Fibroblast of villous mesenchyme (primary cell): ENCODE measurements at regions not wholly inside any gene's neighbourhood (a gene's known extent, or its start where the extent isn't known, plus 50 kb on each side); places are given as distances from the start of the nearest gene placed in this dataset.
"Not testable (repeated sequence)": the region's sequence is repeated elsewhere in the genome, so short reads cannot be mapped to it uniquely, and the experiment has no call there.

ENCODE experiments used
- DNase-seq: peaks from one replicate; pipeline ENCODE4 v3.0.0-alpha.2; 2010; ENCODE audit warnings: low read depth
- H3K4me3 ChIP-seq: 2 replicates; pipeline ENCODE4 v1.5.1; 2011; ENCODE audit warnings: low read depth, mild to moderate bottlenecking, low read length
- CTCF ChIP-seq: IDR thresholded peaks from 2 replicates; pipeline ENCODE4 v1.5.1; 2012; ENCODE audit warnings: low read depth, mild to moderate bottlenecking, low read length; ENCODE audit not compliant: insufficient read depth

- no peak overlapping the region for H3K4me3 ChIP-seq
- DNase-seq: no peak
- no peak for TF ChIP-seq CTCF
Observed at GRCh38 chr5:84758008-84758407, 373.3 kb upstream of the EDIL3 start.

- no peak for TF ChIP-seq CTCF
- no peak overlapping the region for H3K4me3 ChIP-seq
- DNase-seq: no peak
Observed at GRCh38 chr5:84752780-84753179, 368.1 kb upstream of the EDIL3 start.

- DNase-seq: no peak
- H3K4me3 ChIP-seq: no peak overlapping the region
- no peak for TF ChIP-seq CTCF
Observed at GRCh38 chr5:84748313-84748712, 363.6 kb upstream of the EDIL3 start.

GRCh38 chr5:84746280-84746679 lies 361.6 kb upstream of the EDIL3 start:
- not testable (repeated sequence) for H3K4me3 ChIP-seq, DNase-seq

GRCh38 chr5:84741056-84741455 lies 356.4 kb upstream of the EDIL3 start:
- TF ChIP-seq CTCF: no peak
- no peak for DNase-seq
- H3K4me3 ChIP-seq: no peak overlapping the region

GRCh38 chr5:84729326-84729725 lies 344.6 kb upstream of the EDIL3 start:
- H3K4me3 ChIP-seq: no peak overlapping the region
- no peak for DNase-seq
- TF ChIP-seq CTCF: no peak

DNA sequence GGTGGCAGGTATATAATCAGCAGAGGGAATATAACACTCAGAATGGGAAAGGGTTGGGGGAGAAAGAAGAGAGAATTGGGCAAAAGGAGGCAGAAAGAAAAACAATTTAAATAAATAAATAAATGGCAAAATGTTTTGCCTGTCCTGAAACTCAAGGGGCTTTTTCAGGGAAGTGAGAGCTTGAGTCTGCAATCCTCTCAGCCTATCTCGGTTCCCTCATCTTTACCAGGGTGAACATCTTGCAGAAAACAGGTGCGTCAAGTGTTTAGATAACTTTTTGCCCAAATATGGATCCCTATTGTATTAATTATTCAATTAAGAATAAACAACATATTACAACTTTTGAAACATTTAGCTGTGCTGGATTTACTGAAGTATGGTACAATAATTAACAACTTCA lies 343.0 kb upstream of the EDIL3 start:
- no peak for TF ChIP-seq CTCF

More for the DNA sequence above, 343.0 kb upstream of the EDIL3 start:
- no peak overlapping the region for H3K4me3 ChIP-seq
- DNase-seq: no peak
